ENCODE measurements at regions not wholly inside any gene's neighbourhood (a gene's known extent, or its start where the extent isn't known, plus 50 kb on each side); places are given as distances from the start of the nearest gene placed in this dataset.

GRCh38 chr5:60136841-60137240 lies 243.3 kb upstream of the PDE4D start:
- Histone ChIP-seq H3K27me3 (ENCODE audit: control insufficient read depth in 2 of 2, insufficient read depth in 2 of 2, low read length in 2 of 2) (no peaks in the 10 kb centered on the region), H4K20me1 (replicated peaks; ENCODE audit: control insufficient read depth, extremely low read depth, insufficient read depth, low read length) (no peaks in the 10 kb centered on the region), H3K9me3 (replicated peaks; ENCODE audit: control insufficient read depth, insufficient read depth, low read length) (no peaks in the 10 kb centered on the region), H3K9ac (replicated peaks; ENCODE audit: extremely low read depth, insufficient read depth, low read length) (no peak overlapping the region), H3K4me3 (replicated peaks in 1 of 3; ENCODE audit: insufficient read depth in 1 of 3, low read depth in 1 of 3, low read length in 3 of 3) (no peak overlapping the region), H3K4me2 (ENCODE audit: insufficient read depth, low read length) (no peak overlapping the region), H3K36me3 (ENCODE audit: control insufficient read depth in 2 of 2, extremely low read depth in 1 of 2, insufficient read depth in 2 of 2, low read length in 2 of 2) (no peaks in the 10 kb centered on the region), H3K79me2 (ENCODE audit: control insufficient read depth, insufficient read depth, low read length) (no peaks in the 10 kb centered on the region), H2AFZ (ENCODE audit: low read depth, low read length) (no peak overlapping the region), H3K27ac (ENCODE audit: insufficient read depth, low read depth, low read length) (no peak overlapping the region), H3K4me1 (ENCODE audit: control insufficient read depth, extremely low read depth, insufficient read depth, low read length) (no peaks in the 10 kb centered on the region), H3K9me1 (replicated peaks; ENCODE audit: control insufficient read depth, extremely low read depth, insufficient read depth, low read length) (no peaks in the 10 kb centered on the region)
- FAIRE-seq (no peak), DNase-seq (ENCODE audit: low read depth, low spot score) (no peak)
- CTCF ChIA-PET: no interaction called here
- POLR2A ChIA-PET: no interaction called here
- BruUV-seq (replicated peaks): no TSS peak
- dilution Hi-C loops (cut with MboI; ENCODE audit: extremely low pct_ligation_motif_present, low sequenced_read_pairs) (no loop called here), intact Hi-C loops (cut with micrococcal nuclease) (no loop called here)
- TF ChIP-seq MAX (IDR thresholded peaks at IDR 0.05; ENCODE audit: insufficient read depth, insufficient read length) (no peak), GATA2 (IDR thresholded peaks at IDR 0.05; ENCODE audit: insufficient read depth, insufficient read length, low read depth, low read length) (no peak), CTCF (IDR thresholded peaks at IDR 0.05; ENCODE audit: extremely low read depth in 1 of 2, insufficient read depth in 1 of 2, low read depth in 1 of 2, low read length in 2 of 2) (no peak), EZH2 (IDR thresholded peaks at IDR 0.05; ENCODE audit: borderline replicate concordance, low read depth, low read length, severe bottlenecking) (no peak), FOS (IDR thresholded peaks at IDR 0.05; ENCODE audit: borderline replicate concordance, insufficient read depth, low read length) (no peak), JUN (IDR thresholded peaks at IDR 0.05; ENCODE audit: borderline replicate concordance, insufficient read depth, insufficient read length, low read depth) (no peak), POLR2A (IDR thresholded peaks at IDR 0.05; ENCODE audit: low read depth, low read length) (no peak), POLR2AphosphoS5 (IDR thresholded peaks at IDR 0.05; ENCODE audit: insufficient read depth, low read depth, low read length) (no peak), MYC (IDR thresholded peaks at IDR 0.05; ENCODE audit: low read depth, low read length) (no peak)

Data from endothelial cell of umbilical vein (primary cell).